Chondrocyte (in vitro differentiated cells): ENCODE measurements at regions not wholly inside any gene's neighbourhood (a gene's known extent, or its start where the extent isn't known, plus 50 kb on each side); places are given as distances from the start of the nearest gene placed in this dataset.

Experiments used
- DNase-seq: peaks from one replicate; pipeline ENCODE4 v3.0.0; 2021; ENCODE audit warnings: mixed read lengths, low spot score
- H3K27ac Mint-ChIP-seq: one replicate; pipeline ENCODE4 v1.8.0; 2021; ENCODE audit warnings: mild to moderate bottlenecking, moderate library complexity, mixed read lengths; ENCODE audit not compliant: unreplicated experiment
- H3K27me3 Mint-ChIP-seq: 2 replicates; pipeline ENCODE4 v1.8.0; 2021; ENCODE audit warnings: low read depth, mixed read lengths
- H3K36me3 Mint-ChIP-seq: 2 replicates; pipeline ENCODE4 v1.8.0; 2021; ENCODE audit warnings: low read depth, mixed read lengths
- H3K4me1 Mint-ChIP-seq: 2 replicates; pipeline ENCODE4 v1.8.0; 2021; ENCODE audit warnings: low read depth, mild to moderate bottlenecking, mixed read lengths
- H3K4me3 Mint-ChIP-seq: one replicate; pipeline ENCODE4 v1.8.0; 2021; ENCODE audit warnings: mild to moderate bottlenecking, moderate library complexity, mixed read lengths; ENCODE audit not compliant: unreplicated experiment
- H3K9me3 Mint-ChIP-seq: 2 replicates; pipeline ENCODE4 v1.8.0; 2021; ENCODE audit warnings: low read depth, mixed read lengths
- CTCF ChIP-seq: fragments of 200-600 bp; sonication (generic); IDR thresholded peaks from 2 replicates; pipeline ENCODE4 v1.5.0; 2021; ENCODE audit warnings: antibody characterized with exemption, mild to moderate bottlenecking, moderate library complexity

GRCh38 chr16:62462971-62463370 lies 426.7 kb upstream of the CDH8 start:
- Mint-ChIP-seq H3K36me3 (no peaks in the 10 kb centered on the region), H3K27ac (no peak overlapping the region), H3K9me3 (peaks cover 46% of the 10 kb centered on the region), H3K27me3 (no peaks in the 10 kb centered on the region), H3K4me1 (no peaks in the 10 kb centered on the region), H3K4me3 (no peak overlapping the region)
- no peak for DNase-seq
- no peak for TF ChIP-seq CTCF

DNA sequence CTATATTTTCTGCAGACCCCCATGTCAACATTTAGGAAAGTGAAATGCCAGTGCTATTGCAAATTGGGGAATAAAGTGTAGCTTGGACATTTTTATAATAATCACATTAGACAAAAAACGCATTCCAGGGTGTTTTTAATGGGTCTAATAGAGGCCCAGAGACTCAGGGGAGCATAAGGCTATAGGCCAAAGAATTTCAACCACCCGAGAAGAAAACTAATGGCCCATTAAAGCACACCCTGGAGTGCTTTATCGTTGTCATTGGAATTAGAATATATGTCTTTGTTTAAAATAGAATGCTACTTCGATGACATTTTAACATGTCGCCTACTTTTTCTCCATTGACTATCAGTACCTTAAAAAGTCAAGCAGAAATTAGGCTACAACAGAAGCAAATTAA lies 414.1 kb upstream of the CDH8 start:
- TF ChIP-seq CTCF, result no peak
- no peak overlapping the region for H3K27ac Mint-ChIP-seq

DNA sequence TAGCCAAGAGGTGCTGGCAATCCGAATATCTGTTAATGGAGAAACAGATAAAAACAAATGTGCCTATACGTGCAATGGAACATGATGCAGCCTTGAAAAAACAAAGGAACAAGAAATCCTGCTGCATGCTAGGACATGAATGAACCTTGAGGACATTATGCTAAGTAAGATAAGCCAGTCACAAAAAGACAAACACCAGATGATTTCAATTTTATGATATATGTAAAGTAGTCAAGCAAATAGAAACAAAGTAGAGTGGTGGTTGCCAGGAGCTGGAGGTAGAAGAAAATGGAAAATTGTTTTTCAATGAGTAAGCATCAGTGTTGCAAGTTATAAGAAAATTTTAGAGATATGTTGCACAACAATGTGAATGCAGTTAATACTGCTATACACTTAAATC lies 409.7 kb upstream of the CDH8 start:
- DNase-seq, result no peak
- Mint-ChIP-seq H3K36me3 (no peaks in the 10 kb centered on the region), H3K4me3 (no peak overlapping the region), H3K27me3 (no peaks in the 10 kb centered on the region), H3K9me3 (peaks cover 33% of the 10 kb centered on the region), H3K27ac (no peak overlapping the region), H3K4me1 (no peaks in the 10 kb centered on the region)
- TF ChIP-seq CTCF, result no peak

More for the DNA sequence above, 414.1 kb upstream of the CDH8 start:
- Mint-ChIP-seq H3K27me3 (no peaks in the 10 kb centered on the region), H3K36me3 (no peaks in the 10 kb centered on the region), H3K9me3 (peaks cover 8% of the 10 kb centered on the region), H3K4me1 (no peaks in the 10 kb centered on the region), H3K4me3 (no peak overlapping the region)
- no peak for DNase-seq

GRCh38 chr16:62424206-62424605 lies 388.0 kb upstream of the CDH8 start:
- no peaks in the 10 kb centered on the region for H3K27me3 Mint-ChIP-seq
- H3K4me3 Mint-ChIP-seq, result no peak overlapping the region
- H3K27ac Mint-ChIP-seq, result no peak overlapping the region
- TF ChIP-seq CTCF, result no peak
- DNase-seq, result no peak
- H3K36me3 Mint-ChIP-seq, result no peaks in the 10 kb centered on the region
- H3K9me3 Mint-ChIP-seq, result peaks cover 10% of the 10 kb centered on the region
- no peaks in the 10 kb centered on the region for H3K4me1 Mint-ChIP-seq

DNA sequence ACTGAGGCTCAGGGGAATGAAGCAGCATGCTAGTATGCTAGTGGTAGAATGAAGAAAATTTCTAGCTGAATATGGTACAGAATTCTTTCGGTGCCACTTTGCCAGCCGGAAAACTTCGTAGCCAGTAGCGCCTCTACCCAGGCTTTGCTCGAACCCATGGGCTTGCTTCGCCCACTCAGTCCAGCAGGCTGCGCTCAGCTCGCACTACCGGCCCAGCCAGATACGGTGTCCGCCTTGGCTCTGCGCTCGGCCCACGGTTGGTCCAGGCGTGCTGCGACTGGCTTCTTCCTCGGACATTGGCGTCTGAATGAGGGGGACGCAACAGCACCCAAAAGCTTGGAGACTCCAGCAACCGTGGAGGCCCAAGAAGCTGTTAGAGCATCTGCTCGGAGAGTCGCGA lies 372.5 kb upstream of the CDH8 start:
- no peak overlapping the region for H3K4me3 Mint-ChIP-seq
- H3K36me3 Mint-ChIP-seq, result no peaks in the 10 kb centered on the region
- TF ChIP-seq CTCF, result no peak
- DNase-seq, result no peak
- H3K27ac Mint-ChIP-seq, result no peak overlapping the region
- no peaks in the 10 kb centered on the region for H3K4me1 Mint-ChIP-seq
- no peaks in the 10 kb centered on the region for H3K27me3 Mint-ChIP-seq
- H3K9me3 Mint-ChIP-seq, result peaks cover 6% of the 10 kb centered on the region
